GM23338 (cell line): ENCODE measurements at regions not wholly inside any gene's neighbourhood (a gene's known extent, or its start where the extent isn't known, plus 50 kb on each side); places are given as distances from the start of the nearest gene placed in this dataset.

ENCODE experiments used
- ATAC-seq: fragments of 200-7000 bp; cut with Tn5 transposase; 3 replicates; pipeline ENCODE4 v1.9.1; 2020
- DNase-seq: peaks from one replicate; pipeline ENCODE4 v3.0.0-alpha.2; 2015; ENCODE audit warnings: low spot score
- H2AFZ ChIP-seq: fragments of 200-600 bp; sonication (generic); 2 replicates; pipeline ENCODE4 v1.8.0; 2016; ENCODE audit warnings: antibody characterized with exemption, mild to moderate bottlenecking, moderate library complexity
- H3F3A ChIP-seq: fragments of 200-600 bp; sonication (generic); replicated peaks from 2 replicates; pipeline ENCODE4 v1.8.0; 2017; ENCODE audit warnings: antibody characterized with exemption, mixed run types, low read depth
- H3K27ac ChIP-seq: fragments of 200-600 bp; sonication (generic); 2 replicates; pipeline ENCODE4 v1.6.1; 2016; ENCODE audit warnings: low read depth
- H3K27me3 ChIP-seq: fragments of 200-600 bp; sonication (generic); 2 replicates; pipeline ENCODE4 v1.8.0; 2016; ENCODE audit warnings: mild to moderate bottlenecking, mixed run types, moderate library complexity; ENCODE audit not compliant: insufficient read depth
- H3K36me3 ChIP-seq: fragments of 200-600 bp; sonication (generic); 2 replicates; pipeline ENCODE4 v1.8.0; 2016; ENCODE audit warnings: mild to moderate bottlenecking; ENCODE audit not compliant: insufficient read depth
- H3K4me1 ChIP-seq: fragments of 200-600 bp; sonication (generic); 2 replicates; pipeline ENCODE4 v1.8.0; 2016; ENCODE audit warnings: mild to moderate bottlenecking, moderate library complexity; ENCODE audit not compliant: insufficient read depth
- H3K4me2 ChIP-seq: fragments of 200-600 bp; sonication (generic); 2 replicates; pipeline ENCODE4 v1.7.1; 2017; ENCODE audit warnings: mixed run types
- H3K4me3 ChIP-seq: fragments of 200-600 bp; sonication (generic); 2 replicates; pipeline ENCODE4 v1.6.1; 2016; ENCODE audit warnings: mixed run types
- H3K79me2 ChIP-seq: fragments of 200-600 bp; sonication (generic); replicated peaks from 2 replicates; pipeline ENCODE4 v1.8.0; 2017; ENCODE audit warnings: mild to moderate bottlenecking; ENCODE audit not compliant: insufficient read depth
- H3K9me2 ChIP-seq: fragments of 200-600 bp; sonication (generic); 2 replicates; pipeline ENCODE4 v1.8.0; 2017; ENCODE audit not compliant: insufficient read depth
- H4K20me1 ChIP-seq: fragments of 200-600 bp; sonication (generic); replicated peaks from 2 replicates; pipeline ENCODE4 v1.8.0; 2017; ENCODE audit warnings: mild to moderate bottlenecking; ENCODE audit not compliant: insufficient read depth
- H3K27ac Mint-ChIP-seq: 2 replicates; pipeline ENCODE4 v1.8.0; 2020; ENCODE audit warnings: inconsistent platforms, mild to moderate bottlenecking, moderate library complexity, mixed read lengths
- H3K27me3 Mint-ChIP-seq: 3 replicates; pipeline ENCODE4 v1.8.0; 2022; ENCODE audit warnings: low read depth, mild to moderate bottlenecking, moderate library complexity, mixed read lengths, inconsistent platforms; ENCODE audit not compliant: insufficient read depth, poor library complexity
- H3K36me3 Mint-ChIP-seq: 3 replicates; pipeline ENCODE4 v1.8.0; 2021; ENCODE audit warnings: low read depth, mild to moderate bottlenecking, inconsistent platforms, moderate library complexity, mixed read lengths
- H3K4me1 Mint-ChIP-seq: 3 replicates; pipeline ENCODE4 v1.8.0; 2020; ENCODE audit warnings: mild to moderate bottlenecking, inconsistent platforms, mixed read lengths
- H3K4me3 Mint-ChIP-seq: 3 replicates; pipeline ENCODE4 v1.8.0; 2021; ENCODE audit warnings: moderate library complexity, mild to moderate bottlenecking, inconsistent platforms, mixed read lengths
- H3K9me3 Mint-ChIP-seq: 3 replicates; pipeline ENCODE4 v1.8.0; 2020; ENCODE audit warnings: moderate library complexity, mild to moderate bottlenecking, inconsistent platforms, mixed read lengths
- EZH2 ChIP-seq: fragments of 200-600 bp; sonication (generic); IDR thresholded peaks from one replicate; pipeline ENCODE4 v1.8.0; 2017; ENCODE audit warnings: antibody characterized with exemption, mild to moderate bottlenecking, low read depth; ENCODE audit not compliant: unreplicated experiment
- ZNF462 ChIP-seq: fragments of 250-450 bp; sonication (Bioruptor Pico); IDR thresholded peaks from 2 replicates; pipeline ENCODE4 v1.5.0; 2020; ENCODE audit warnings: mild to moderate bottlenecking, moderate library complexity
- TF ChIP-seq, protein P1 (sequence below), 2 experiments: fragments of 200-600 bp in 1 of 2; sonication (generic) in 1 of 2; conservative IDR thresholded peaks; 2 replicates each; pipeline versions ENCODE4 v1.5.1 to v1.6.1; 2016 to 2017; ENCODE audit warnings: antibody characterized with exemption in 2 of 2, low read depth in 2 of 2, mild to moderate bottlenecking in 2 of 2, moderate library complexity in 1 of 2

DNA sequence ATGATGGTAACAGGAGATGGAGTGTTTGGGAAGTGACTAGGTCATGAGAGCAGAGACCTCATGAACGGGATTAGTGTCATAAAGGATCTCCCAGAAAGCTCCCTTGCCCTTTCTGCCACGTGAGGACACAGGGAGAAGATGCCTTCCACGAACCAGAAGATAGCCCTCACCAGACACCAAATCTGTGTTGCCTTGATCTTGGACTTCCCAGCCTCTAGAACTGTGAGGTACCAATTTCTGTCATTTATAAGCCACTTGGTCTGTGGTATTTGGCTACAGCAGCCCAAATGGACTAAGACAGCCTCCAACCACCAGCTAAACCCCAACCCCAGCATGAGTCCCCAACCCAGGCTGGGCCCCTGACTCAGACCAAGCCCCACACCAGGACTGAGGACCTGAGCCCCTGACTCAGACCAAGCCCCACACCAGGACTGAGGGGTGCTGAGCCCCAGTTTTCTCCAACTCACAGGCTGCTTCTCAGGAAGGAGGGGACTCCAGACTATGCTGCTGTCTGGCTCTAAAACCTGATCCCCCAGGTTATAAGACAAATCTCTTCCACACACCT lies 54.1 kb downstream of the PTPRS start:
- ATAC-seq, result no peak
- Histone ChIP-seq H4K20me1 (peaks cover 27% of the 10 kb centered on the region), H3K4me2 (no peak overlapping the region), H3K4me1 (0 out of 2 replicates have a peak, but pooled peaks cover 1% of the 10 kb centered on the region), H3F3A (no peaks in the 10 kb centered on the region), H3K4me3 (no peak overlapping the region), H3K9me2 (no peaks in the 10 kb centered on the region), H3K27ac (no peak overlapping the region), H2AFZ (no peak overlapping the region), H3K27me3 (no peaks in the 10 kb centered on the region), H3K79me2 (peaks cover 47% of the 10 kb centered on the region), H3K36me3 (no peaks in the 10 kb centered on the region)
- TF ChIP-seq, protein P1, sequence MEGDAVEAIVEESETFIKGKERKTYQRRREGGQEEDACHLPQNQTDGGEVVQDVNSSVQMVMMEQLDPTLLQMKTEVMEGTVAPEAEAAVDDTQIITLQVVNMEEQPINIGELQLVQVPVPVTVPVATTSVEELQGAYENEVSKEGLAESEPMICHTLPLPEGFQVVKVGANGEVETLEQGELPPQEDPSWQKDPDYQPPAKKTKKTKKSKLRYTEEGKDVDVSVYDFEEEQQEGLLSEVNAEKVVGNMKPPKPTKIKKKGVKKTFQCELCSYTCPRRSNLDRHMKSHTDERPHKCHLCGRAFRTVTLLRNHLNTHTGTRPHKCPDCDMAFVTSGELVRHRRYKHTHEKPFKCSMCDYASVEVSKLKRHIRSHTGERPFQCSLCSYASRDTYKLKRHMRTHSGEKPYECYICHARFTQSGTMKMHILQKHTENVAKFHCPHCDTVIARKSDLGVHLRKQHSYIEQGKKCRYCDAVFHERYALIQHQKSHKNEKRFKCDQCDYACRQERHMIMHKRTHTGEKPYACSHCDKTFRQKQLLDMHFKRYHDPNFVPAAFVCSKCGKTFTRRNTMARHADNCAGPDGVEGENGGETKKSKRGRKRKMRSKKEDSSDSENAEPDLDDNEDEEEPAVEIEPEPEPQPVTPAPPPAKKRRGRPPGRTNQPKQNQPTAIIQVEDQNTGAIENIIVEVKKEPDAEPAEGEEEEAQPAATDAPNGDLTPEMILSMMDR (conservative IDR thresholded peaks at IDR 0.05; ENCODE audit: low read depth in 2 of 2), result no peak
- no peak for TF ChIP-seq ZNF462 (CRISPR knock-in tag)
- Mint-ChIP-seq H3K27ac (no peak overlapping the region), H3K27me3 (peaks cover 18% of the 10 kb centered on the region), H3K36me3 (peaks cover 35% of the 10 kb centered on the region), H3K4me3 (no peak overlapping the region), H3K9me3 (no peaks in the 10 kb centered on the region), H3K4me1 (peaks cover 7% of the 10 kb centered on the region)
- DNase-seq, result no peak

DNA sequence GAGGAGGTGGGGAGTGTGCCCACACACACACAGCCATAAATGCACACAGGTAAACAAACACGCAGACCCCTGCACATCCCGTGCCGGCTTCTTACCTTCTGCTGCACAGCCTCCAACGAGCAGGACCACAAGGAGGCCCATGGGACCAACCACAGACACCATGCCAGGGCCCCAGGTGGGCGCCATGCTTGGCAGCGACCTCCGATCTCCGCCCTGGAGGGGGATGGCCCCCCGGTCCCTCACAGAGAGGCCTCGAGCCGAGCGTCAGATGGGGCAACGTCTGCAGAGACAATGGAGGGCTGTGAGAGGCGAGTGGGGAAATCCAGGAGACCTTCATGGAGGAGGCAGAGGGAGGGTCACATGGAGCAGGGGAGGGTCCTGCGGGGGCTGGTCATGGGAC lies 54.7 kb downstream of the PTPRS start:
- peaks cover 39% of the 10 kb centered on the region for H3K36me3 Mint-ChIP-seq
- Histone ChIP-seq H3K36me3 (no peaks in the 10 kb centered on the region), H3K9me2 (no peaks in the 10 kb centered on the region), H2AFZ (no peak overlapping the region), H3K4me3 (no peak overlapping the region), H3K4me2 (no peak overlapping the region), H3K79me2 (peaks cover 41% of the 10 kb centered on the region), H3K27me3 (no peaks in the 10 kb centered on the region), H3K27ac (no peak overlapping the region), H4K20me1 (peaks cover 21% of the 10 kb centered on the region), H3K4me1 (no peaks in the 10 kb centered on the region), H3F3A (no peaks in the 10 kb centered on the region)
- no peak overlapping the region for H3K4me3 Mint-ChIP-seq
- 0 out of 3 replicates have a peak, but pooled peaks cover 1% of the 10 kb centered on the region for H3K4me1 Mint-ChIP-seq
- TF ChIP-seq EZH2, result no peak
- H3K27me3 Mint-ChIP-seq, result peaks cover 15% of the 10 kb centered on the region
- DNase-seq (no peak), ATAC-seq (no peak)
- H3K9me3 Mint-ChIP-seq, result no peaks in the 10 kb centered on the region
- no peak overlapping the region for H3K27ac Mint-ChIP-seq
